ENCODE measurements at regions not wholly inside any gene's neighbourhood (a gene's known extent, or its start where the extent isn't known, plus 50 kb on each side); places are given as distances from the start of the nearest gene placed in this dataset.

- no peaks in the 10 kb centered on the region for H3K79me2 ChIP-seq (ENCODE audit: insufficient read depth, low read length)
- no peaks in the 10 kb centered on the region for H3K27me3 ChIP-seq (ENCODE audit: insufficient read depth, low read length)
- H3K27ac ChIP-seq (ENCODE audit: low read depth, low read length): no peak overlapping the region
- no peaks in the 10 kb centered on the region for H3K4me1 ChIP-seq (ENCODE audit: control insufficient read depth in 1 of 2, insufficient read depth in 2 of 2, low read length in 2 of 2)
- ChIA-PET RAD21 (ENCODE audit: low non-redundant PET in 1 of 2, low total read pairs in 2 of 2, uncharacterized antibody in 2 of 2, unreplicated experiment in 2 of 2) (no interaction called here), POLR2A (no interaction called here), CTCF (no interaction called here)
- H3K9me3 ChIP-seq (ENCODE audit: control insufficient read depth in 1 of 2, insufficient read depth in 1 of 2, low read depth in 1 of 2, low read length in 2 of 2): no peaks in the 10 kb centered on the region
- ATAC-seq: no peak
- H3K9me2 ChIP-seq (ENCODE audit: insufficient read depth): no peaks in the 10 kb centered on the region
- H3K4me3 ChIP-seq (replicated peaks in 1 of 2; ENCODE audit: low read depth in 1 of 2, low read length in 2 of 2): no peak overlapping the region
- H3K4me2 ChIP-seq (ENCODE audit: low read length): no peak overlapping the region
- no peak overlapping the region for H2AFZ ChIP-seq (ENCODE audit: low read depth, low read length, poor library complexity, severe bottlenecking)
- intact Hi-C loops (cut with micrococcal nuclease): no loop called here
- no peak for DNase-seq (ENCODE audit: low read depth, low spot score)
- H3K9ac ChIP-seq (ENCODE audit: low read length): no peak overlapping the region
- TF ChIP-seq EZH2phosphoT487 (IDR thresholded peaks at IDR 0.05; ENCODE audit: borderline replicate concordance) (no peak), CTCF (IDR thresholded peaks at IDR 0.05 in 2 of 3, conservative IDR thresholded peaks at IDR 0.05 in 1 of 3; ENCODE audit: borderline replicate concordance in 1 of 3, insufficient read depth in 1 of 3, low read depth in 2 of 3, low read length in 2 of 3) (no peak), REST (IDR thresholded peaks at IDR 0.05; ENCODE audit: low read depth) (no peak), ELF1 (IDR thresholded peaks at IDR 0.05; ENCODE audit: borderline replicate concordance, low read depth) (no peak)
- no peaks in the 10 kb centered on the region for H4K20me1 ChIP-seq (ENCODE audit: insufficient read depth)
- H3K36me3 ChIP-seq (ENCODE audit: control insufficient read depth in 1 of 2, insufficient read depth in 2 of 2, low read length in 2 of 2): no peaks in the 10 kb centered on the region
- BruUV-seq (replicated peaks): no TSS peak
Measured at GRCh38 chr2:22998359-22998758, 386.6 kb upstream of the KLHL29 start.
